Neutrophil (primary cell): ENCODE measurements at regions not wholly inside any gene's neighbourhood (a gene's known extent, or its start where the extent isn't known, plus 50 kb on each side); places are given as distances from the start of the nearest gene placed in this dataset.
"Not testable (repeated sequence)": the region's sequence is repeated elsewhere in the genome, so short reads cannot be mapped to it uniquely, and the experiment has no call there.

Experiments
- H3K27ac ChIP-seq: fragments of 200-600 bp; sonication (generic); 2 replicates; pipeline ENCODE4 v1.5.1; 2016; ENCODE audit warnings: mild to moderate bottlenecking, moderate library complexity
- H3K27me3 ChIP-seq: fragments of 200-600 bp; sonication (generic); 2 replicates; pipeline ENCODE4 v1.6.0; 2016; ENCODE audit warnings: mild to moderate bottlenecking
- H3K36me3 ChIP-seq: fragments of 200-600 bp; sonication (generic); 2 replicates; pipeline ENCODE4 v1.5.1; 2017
- H3K4me1 ChIP-seq, 2 experiments: fragments of 200-600 bp in 1 of 2; sonication (generic) in 1 of 2; 1 replicate in 1 of 2; 2 replicates in 1 of 2; pipeline versions ENCODE4 v1.5.1 to v1.6.1; 2013 to 2016; ENCODE audit warnings: low read depth in 1 of 2, low read length in 1 of 2, mild to moderate bottlenecking in 1 of 2, moderate library complexity in 1 of 2; ENCODE audit not compliant: control insufficient read depth in 1 of 2, insufficient read depth in 1 of 2
- H3K4me3 ChIP-seq, 2 experiments: fragments of 200-600 bp in 1 of 2; sonication (generic) in 1 of 2; 1 replicate in 1 of 2; 2 replicates in 1 of 2; pipeline ENCODE4 v1.5.1; 2013 to 2016; ENCODE audit warnings: low read depth in 1 of 2, low read length in 1 of 2, mild to moderate bottlenecking in 1 of 2, moderate library complexity in 1 of 2
- H3K9me3 ChIP-seq: fragments of 200-600 bp; sonication (generic); 2 replicates; pipeline ENCODE4 v1.5.1; 2016
- CTCF ChIP-seq: fragments of 200-600 bp; sonication (generic); IDR thresholded peaks from 2 replicates; pipeline ENCODE4 v1.5.1; 2016; ENCODE audit warnings: antibody characterized with exemption

- no peaks in the 10 kb centered on the region for H3K27me3 ChIP-seq
- H3K27ac ChIP-seq: no peak overlapping the region
- H3K4me3 ChIP-seq: no peak overlapping the region
- H3K36me3 ChIP-seq: no peaks in the 10 kb centered on the region
- H3K9me3 ChIP-seq: no peaks in the 10 kb centered on the region
- no peak for TF ChIP-seq CTCF
- H3K4me1 ChIP-seq: peaks cover 5 to 8% of the 10 kb centered on the region in 2 experiments
Measured at GRCh38 chr2:12557688-12558087, 159.0 kb upstream of the TRIB2 start.

- H3K4me1 ChIP-seq: peaks cover 5 to 8% of the 10 kb centered on the region in 2 experiments
- no peak overlapping the region for H3K27ac ChIP-seq
- H3K9me3 ChIP-seq: no peaks in the 10 kb centered on the region
- no peak overlapping the region for H3K4me3 ChIP-seq
- no peaks in the 10 kb centered on the region for H3K36me3 ChIP-seq
- TF ChIP-seq CTCF: no peak
- no peaks in the 10 kb centered on the region for H3K27me3 ChIP-seq
Measured at GRCh38 chr2:12558519-12558918, 158.2 kb upstream of the TRIB2 start.

GRCh38 chr2:12560618-12561017 is 156.1 kb upstream of the TRIB2 start:
- TF ChIP-seq CTCF: no peak
- Histone ChIP-seq H3K27me3 (no peaks in the 10 kb centered on the region), H3K4me1 (peaks cover 5 to 8% of the 10 kb centered on the region in 2 experiments), H3K9me3 (no peaks in the 10 kb centered on the region), H3K27ac (no peak overlapping the region), H3K4me3 (no peak overlapping the region), H3K36me3 (no peaks in the 10 kb centered on the region)

GRCh38 chr2:12567411-12567810 is 149.3 kb upstream of the TRIB2 start:
- H3K4me3 ChIP-seq: no peak overlapping the region
- TF ChIP-seq CTCF: no peak
- no peaks in the 10 kb centered on the region for H3K9me3 ChIP-seq
- H3K36me3 ChIP-seq: no peaks in the 10 kb centered on the region
- H3K4me1 ChIP-seq: no peaks in the 10 kb centered on the region
- H3K27me3 ChIP-seq: no peaks in the 10 kb centered on the region
- H3K27ac ChIP-seq: no peak overlapping the region

GRCh38 chr2:12569510-12569909 is 147.2 kb upstream of the TRIB2 start:
- not testable (repeated sequence) for H3K36me3 ChIP-seq, H3K27ac ChIP-seq, H3K4me3 ChIP-seq, H3K4me1 ChIP-seq, H3K9me3 ChIP-seq, H3K27me3 ChIP-seq

- not testable (repeated sequence) for H3K36me3 ChIP-seq, H3K4me3 ChIP-seq, H3K4me1 ChIP-seq, H3K9me3 ChIP-seq, H3K27me3 ChIP-seq, H3K27ac ChIP-seq
Measured at GRCh38 chr2:12569929-12570328, 146.8 kb upstream of the TRIB2 start.

- Histone ChIP-seq H3K4me3 (no peak overlapping the region), H3K4me1 (no peaks in the 10 kb centered on the region), H3K9me3 (no peaks in the 10 kb centered on the region), H3K27me3 (no peaks in the 10 kb centered on the region), H3K36me3 (no peaks in the 10 kb centered on the region), H3K27ac (no peak overlapping the region)
- no peak for TF ChIP-seq CTCF
Measured at GRCh38 chr2:12577091-12577490, 139.6 kb upstream of the TRIB2 start.
